Epithelial cell of proximal tubule (primary cell): ENCODE measurements at regions not wholly inside any gene's neighbourhood (a gene's known extent, or its start where the extent isn't known, plus 50 kb on each side); places are given as distances from the start of the nearest gene placed in this dataset.

ENCODE experiments used
- DNase-seq: peaks from one replicate; pipeline ENCODE4 v3.0.0-alpha.2; 2011; ENCODE audit warnings: low read depth
- H3K4me3 ChIP-seq: 2 replicates; pipeline ENCODE4 v1.5.1; 2011; ENCODE audit warnings: low read depth, mild to moderate bottlenecking, low read length
- TF ChIP-seq, protein P1 (sequence below): conservative IDR thresholded peaks from 2 replicates; pipeline ENCODE4 v1.5.1; 2012; ENCODE audit warnings: low read depth, mild to moderate bottlenecking, low read length

DNA sequence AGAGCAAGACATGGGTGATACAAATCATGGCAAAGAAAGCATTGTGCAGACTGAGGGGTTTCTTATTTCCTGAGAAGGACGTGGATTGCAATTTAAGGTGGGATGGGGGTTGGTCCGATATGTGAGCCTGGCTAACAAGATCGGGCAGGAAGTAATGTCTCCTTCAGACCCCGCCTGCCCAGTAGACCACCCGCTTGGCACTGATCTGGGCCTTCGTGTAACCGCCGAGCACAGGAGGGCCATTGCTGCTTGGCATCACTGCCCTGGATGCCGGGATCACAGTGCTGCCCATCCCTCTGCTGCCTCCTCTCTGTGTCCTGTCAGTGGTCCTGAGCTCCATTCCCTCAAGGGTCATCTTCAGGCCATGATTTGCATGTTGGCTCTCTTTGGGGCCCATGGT, 214.6 kb upstream of the ZNF32 start:
- H3K4me3 ChIP-seq, result no peak overlapping the region
- TF ChIP-seq, protein P1, sequence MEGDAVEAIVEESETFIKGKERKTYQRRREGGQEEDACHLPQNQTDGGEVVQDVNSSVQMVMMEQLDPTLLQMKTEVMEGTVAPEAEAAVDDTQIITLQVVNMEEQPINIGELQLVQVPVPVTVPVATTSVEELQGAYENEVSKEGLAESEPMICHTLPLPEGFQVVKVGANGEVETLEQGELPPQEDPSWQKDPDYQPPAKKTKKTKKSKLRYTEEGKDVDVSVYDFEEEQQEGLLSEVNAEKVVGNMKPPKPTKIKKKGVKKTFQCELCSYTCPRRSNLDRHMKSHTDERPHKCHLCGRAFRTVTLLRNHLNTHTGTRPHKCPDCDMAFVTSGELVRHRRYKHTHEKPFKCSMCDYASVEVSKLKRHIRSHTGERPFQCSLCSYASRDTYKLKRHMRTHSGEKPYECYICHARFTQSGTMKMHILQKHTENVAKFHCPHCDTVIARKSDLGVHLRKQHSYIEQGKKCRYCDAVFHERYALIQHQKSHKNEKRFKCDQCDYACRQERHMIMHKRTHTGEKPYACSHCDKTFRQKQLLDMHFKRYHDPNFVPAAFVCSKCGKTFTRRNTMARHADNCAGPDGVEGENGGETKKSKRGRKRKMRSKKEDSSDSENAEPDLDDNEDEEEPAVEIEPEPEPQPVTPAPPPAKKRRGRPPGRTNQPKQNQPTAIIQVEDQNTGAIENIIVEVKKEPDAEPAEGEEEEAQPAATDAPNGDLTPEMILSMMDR, result no peak
- no peak for DNase-seq

DNA sequence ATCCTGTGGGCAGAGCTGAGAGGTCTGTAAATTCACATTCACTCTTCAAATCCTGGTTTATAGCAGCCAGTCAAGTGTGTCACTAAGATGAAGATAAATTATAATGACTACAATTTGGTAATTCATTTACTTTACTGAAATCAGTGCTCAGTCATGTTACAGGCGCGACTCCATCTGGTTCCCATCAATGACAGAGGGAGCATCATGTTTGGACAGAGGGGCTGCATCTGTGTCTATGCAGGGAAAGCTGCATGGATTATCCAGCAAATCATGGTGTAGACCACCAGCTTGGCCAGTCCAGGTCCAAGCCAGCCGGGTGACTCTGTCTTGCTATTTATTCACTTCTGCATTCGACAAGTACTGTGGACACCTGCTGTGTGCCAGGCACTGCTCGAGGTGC, 214.1 kb upstream of the ZNF32 start:
- no peak for DNase-seq
- no peak overlapping the region for H3K4me3 ChIP-seq
- TF ChIP-seq, protein P1, result no peak

- TF ChIP-seq, protein P1, result no peak
- no peak overlapping the region for H3K4me3 ChIP-seq
- DNase-seq, result peak; percentile 89
Observed at GRCh38 chr10:43861966-43862751, 213.5 kb upstream of the ZNF32 start.

DNA sequence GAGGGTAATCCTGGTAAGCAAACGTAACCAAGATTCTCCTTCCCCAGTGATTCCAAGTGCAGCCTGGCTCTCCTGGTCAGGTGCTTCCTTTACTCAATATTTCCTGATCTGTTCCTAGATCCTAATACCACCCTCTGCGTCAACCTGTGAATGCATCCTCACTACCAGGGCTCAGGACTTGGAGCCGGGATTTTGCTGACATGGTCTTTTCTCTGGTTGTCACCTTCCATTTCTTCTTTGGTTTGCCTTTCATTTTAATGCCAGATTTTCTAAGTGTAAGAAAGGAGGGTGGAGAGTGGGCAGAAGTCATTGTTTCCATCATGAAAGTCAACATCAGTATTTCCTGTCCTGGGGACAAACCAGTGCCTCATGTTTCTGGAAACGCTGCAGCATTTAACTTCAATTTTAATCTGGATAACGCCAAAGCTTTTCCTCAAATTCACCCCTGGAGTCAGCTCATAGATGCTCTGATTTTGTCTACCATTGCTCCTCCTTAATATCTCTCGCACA, 210.4 kb upstream of the ZNF32 start:
- TF ChIP-seq, protein P1, result no peak
- DNase-seq, result no peak
- H3K4me3 ChIP-seq, result no peak overlapping the region

DNA sequence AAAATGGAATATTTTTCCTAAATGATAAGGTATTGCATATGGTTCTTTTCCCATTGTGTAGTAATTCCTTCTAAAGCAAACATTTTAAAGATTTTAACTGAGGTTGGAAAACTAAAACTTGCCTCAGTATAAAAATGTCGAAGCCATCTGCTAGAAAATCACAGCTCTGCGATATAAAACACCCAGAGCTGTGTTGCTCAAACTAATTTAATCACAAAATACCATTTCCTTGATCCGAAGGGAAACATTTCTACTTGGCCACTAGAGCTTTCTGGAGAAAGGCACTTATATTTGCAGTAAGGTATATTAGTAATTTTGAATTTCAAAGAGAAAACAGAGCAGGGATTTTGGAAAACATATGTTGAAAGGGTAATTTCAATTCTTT, 209.2 kb upstream of the ZNF32 start:
- no peak for DNase-seq
- H3K4me3 ChIP-seq, result no peak overlapping the region
- TF ChIP-seq, protein P1, result no peak

DNA sequence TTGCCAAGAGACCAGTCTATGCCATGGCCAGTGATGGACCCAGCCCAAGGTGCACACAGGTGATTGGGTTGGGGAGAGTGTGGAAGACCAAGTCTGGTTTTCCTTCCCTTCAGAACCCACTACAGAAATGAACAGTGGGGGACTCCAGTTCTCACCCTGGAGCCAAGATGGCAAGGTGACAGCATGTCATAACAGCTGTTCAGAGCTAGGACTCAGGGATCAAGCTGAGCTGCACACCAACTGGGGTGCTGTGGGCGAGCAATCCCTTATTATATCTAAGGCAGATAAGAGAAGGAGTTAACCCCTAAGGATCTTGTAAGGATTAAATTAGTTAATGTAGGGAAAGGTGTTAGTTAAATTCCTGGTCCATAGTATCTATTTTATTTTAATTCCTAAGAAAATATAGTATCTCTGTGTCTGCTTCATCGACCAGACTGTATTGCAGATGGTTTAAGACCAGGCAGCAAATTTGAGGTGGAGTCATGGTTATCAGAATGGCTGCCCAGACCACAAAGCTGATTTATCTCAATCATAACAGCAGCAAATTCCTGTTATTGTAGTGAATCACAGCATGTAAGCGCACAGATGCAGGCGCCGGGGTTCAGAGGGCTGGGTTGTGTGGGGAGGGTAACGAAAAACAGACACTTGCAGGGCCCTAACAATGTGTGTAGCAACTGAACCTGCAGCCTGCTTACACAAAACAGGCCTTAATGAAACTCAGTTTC, 208.7 kb upstream of the ZNF32 start:
- TF ChIP-seq, protein P1, result no peak
- H3K4me3 ChIP-seq, result no peak overlapping the region
- no peak for DNase-seq
